IMR-90 (cell line): ENCODE measurements at regions not wholly inside any gene's neighbourhood (a gene's known extent, or its start where the extent isn't known, plus 50 kb on each side); places are given as distances from the start of the nearest gene placed in this dataset.

ENCODE experiments used
- ATAC-seq: fragments of 200-7000 bp; cut with Tn5 transposase; 2 replicates; pipeline ENCODE4 v1.9.1; 2020; ENCODE audit warnings: low read depth, mild to moderate bottlenecking, moderate library complexity
- BruUV-seq: library from RNA; stranded (reverse); fragments of 400-500 nt; replicated peaks from 2 replicates; lab custom pipeline; 2021; lab: Mats Ljungman, UMichigan
- CTCF ChIA-PET: fragments of 300-600 bp; formaldehyde crosslinking; extraction: SDS; loops from one replicate; lab custom pipeline; 2021; ENCODE audit warnings: antibody characterized with exemption; lab: Yijun Ruan, JAX
- POLR2A ChIA-PET: fragments of 300-600 bp; sonication (Branson Sonifier 250); formaldehyde crosslinking; loops from one replicate; lab custom pipeline; 2022; ENCODE audit warnings: antibody characterized with exemption; ENCODE audit not compliant: unreplicated experiment; lab: Charles Lee
- DNase-seq: peaks from one replicate; pipeline ENCODE4 v3.0.0; 2013
- H2AFZ ChIP-seq: replicated peaks from 2 replicates; pipeline ENCODE3; 2013; ENCODE audit warnings: low read length, mild to moderate bottlenecking; ENCODE audit not compliant: poor library complexity
- H2AK5ac ChIP-seq: 2 replicates; pipeline ENCODE4 v1.6.1; 2013; ENCODE audit warnings: low read depth, low read length, inconsistent platforms
- H2AK9ac ChIP-seq: replicated peaks from 2 replicates; pipeline ENCODE3; 2013; ENCODE audit warnings: mild to moderate bottlenecking, low read depth, low read length, moderate library complexity; ENCODE audit not compliant: poor library complexity
- H2BK120ac ChIP-seq: 2 replicates; pipeline ENCODE4 v1.6.1; 2013; ENCODE audit warnings: low read depth, low read length, inconsistent platforms
- H2BK15ac ChIP-seq: 3 replicates; pipeline ENCODE4 v1.6.1; 2013; ENCODE audit warnings: low read depth, low read length, inconsistent platforms
- H2BK20ac ChIP-seq: 2 replicates; pipeline ENCODE4 v1.6.1; 2013; ENCODE audit warnings: low read depth, mild to moderate bottlenecking, inconsistent platforms, low read length, moderate library complexity
- H2BK5ac ChIP-seq: 2 replicates; pipeline ENCODE4 v1.6.1; 2013; ENCODE audit warnings: mild to moderate bottlenecking, low read depth, low read length, inconsistent platforms; ENCODE audit not compliant: poor library complexity, severe bottlenecking
- H3K14ac ChIP-seq: replicated peaks from 2 replicates; pipeline ENCODE4 v1.6.1; 2013; ENCODE audit warnings: low read depth, low read length, inconsistent platforms
- H3K18ac ChIP-seq: 2 replicates; pipeline ENCODE4 v1.6.1; 2013; ENCODE audit warnings: low read depth, low read length, control low read depth
- H3K23ac ChIP-seq: 2 replicates; pipeline ENCODE4 v1.6.1; 2013; ENCODE audit warnings: low read depth, low read length, inconsistent platforms
- H3K27ac ChIP-seq: 2 replicates; pipeline ENCODE4 v1.5.1; 2013; ENCODE audit warnings: mild to moderate bottlenecking, control low read depth, low read length; ENCODE audit not compliant: insufficient read depth
- H3K27me3 ChIP-seq: 2 replicates; pipeline ENCODE4 v1.6.1; 2013; ENCODE audit warnings: low read length; ENCODE audit not compliant: control insufficient read depth, insufficient read depth
- H3K36me3 ChIP-seq: 2 replicates; pipeline ENCODE4 v1.6.1; 2013; ENCODE audit warnings: low read length, mixed read lengths; ENCODE audit not compliant: control insufficient read depth, insufficient read depth
- H3K4ac ChIP-seq: 2 replicates; pipeline ENCODE4 v1.6.1; 2013; ENCODE audit warnings: low read depth, low read length, inconsistent platforms
- H3K4me1 ChIP-seq: 2 replicates; pipeline ENCODE4 v1.6.1; 2013; ENCODE audit warnings: low read length, mixed read lengths; ENCODE audit not compliant: control insufficient read depth, insufficient read depth
- H3K4me2 ChIP-seq: 2 replicates; pipeline ENCODE4 v1.6.1; 2013; ENCODE audit warnings: low read depth, mild to moderate bottlenecking, control low read depth, low read length, moderate library complexity
- H3K4me3 ChIP-seq: 2 replicates; pipeline ENCODE4 v1.5.1; 2013; ENCODE audit warnings: low read depth, mild to moderate bottlenecking, control low read depth, low read length, moderate library complexity; ENCODE audit not compliant: insufficient read depth
- H3K56ac ChIP-seq: 2 replicates; pipeline ENCODE4 v1.6.1; 2013; ENCODE audit warnings: low read length, inconsistent platforms; ENCODE audit not compliant: insufficient read depth; ENCODE audit errors: extremely low read depth
- H3K79me1 ChIP-seq, 2 experiments: 2 replicates each; pipeline ENCODE4 v1.6.1; 2013; ENCODE audit warnings: low read length in 2 of 2, inconsistent platforms in 1 of 2, low read depth in 1 of 2
- H3K9ac ChIP-seq: 2 replicates; pipeline ENCODE4 v1.6.1; 2013; ENCODE audit warnings: low read depth, low read length, control low read depth
- H3K9me1 ChIP-seq: 2 replicates; pipeline ENCODE4 v1.6.1; 2013; ENCODE audit warnings: low read length, inconsistent platforms; ENCODE audit not compliant: insufficient read depth
- H3K9me3 ChIP-seq: 2 replicates; pipeline ENCODE4 v1.6.1; 2013; ENCODE audit warnings: low read length; ENCODE audit not compliant: control insufficient read depth, insufficient read depth
- H4K20me1 ChIP-seq: 2 replicates; pipeline ENCODE4 v1.6.1; 2013; ENCODE audit warnings: low read length, inconsistent platforms; ENCODE audit not compliant: insufficient read depth
- H4K5ac ChIP-seq: 2 replicates; pipeline ENCODE4 v1.6.1; 2013; ENCODE audit warnings: mild to moderate bottlenecking, low read depth, low read length, control low read depth
- H4K8ac ChIP-seq, 2 experiments: 2 replicates each; pipeline ENCODE4 v1.6.1; 2013; ENCODE audit warnings: low read depth in 2 of 2, low read length in 2 of 2, control low read depth in 1 of 2, inconsistent platforms in 1 of 2
- H4K91ac ChIP-seq: 2 replicates; pipeline ENCODE4 v1.6.1; 2013; ENCODE audit warnings: low read depth, low read length, inconsistent platforms; ENCODE audit not compliant: insufficient read depth
- BHLHE40 ChIP-seq: fragments of 150-350 bp; IDR thresholded peaks from 2 replicates; pipeline ENCODE4 v1.6.1; 2016; ENCODE audit warnings: mild to moderate bottlenecking, low read depth, low read length
- CEBPB ChIP-seq: IDR thresholded peaks from 2 replicates; pipeline ENCODE4 v1.6.1; 2012; ENCODE audit warnings: low read depth, low read length, improper control_type of control experiment
- CHD1 ChIP-seq: IDR thresholded peaks from 2 replicates; pipeline ENCODE4 v1.6.1; 2012; ENCODE audit warnings: low read depth, low read length, improper control_type of control experiment
- FOS ChIP-seq: fragments of 150-350 bp; IDR thresholded peaks from 2 replicates; pipeline ENCODE4 v1.6.1; 2016; ENCODE audit warnings: low read depth, low read length
- MAFK ChIP-seq: IDR thresholded peaks from 2 replicates; pipeline ENCODE4 v1.6.1; 2012; ENCODE audit warnings: low read depth, low read length, improper control_type of control experiment
- MAZ ChIP-seq: IDR thresholded peaks from 2 replicates; pipeline ENCODE4 v1.6.1; 2012; ENCODE audit warnings: low read depth, mild to moderate bottlenecking, low read length, improper control_type of control experiment, moderate library complexity, borderline replicate concordance
- MXI1 ChIP-seq: IDR thresholded peaks from 2 replicates; pipeline ENCODE4 v1.6.1; 2012; ENCODE audit warnings: low read depth, mild to moderate bottlenecking, low read length, moderate library complexity, borderline replicate concordance
- NFE2L2 ChIP-seq: fragments of 150-350 bp; IDR thresholded peaks from 2 replicates; pipeline ENCODE4 v1.6.1; 2016; ENCODE audit warnings: low read depth, mild to moderate bottlenecking, low read length
- POLR2A ChIP-seq: IDR thresholded peaks from 2 replicates; pipeline ENCODE4 v1.6.1; 2012; ENCODE audit warnings: mild to moderate bottlenecking, low read depth, low read length
- RAD21 ChIP-seq: IDR thresholded peaks from 2 replicates; pipeline ENCODE4 v1.6.1; 2012; ENCODE audit warnings: low read length, improper control_type of control experiment
- RCOR1 ChIP-seq: IDR thresholded peaks from 2 replicates; pipeline ENCODE4 v1.6.1; 2012; ENCODE audit warnings: mild to moderate bottlenecking, low read length, improper control_type of control experiment; ENCODE audit not compliant: insufficient replicate concordance
- RFX5 ChIP-seq: IDR thresholded peaks from 2 replicates; pipeline ENCODE4 v1.8.0; 2012; ENCODE audit warnings: low read depth, mild to moderate bottlenecking, low read length, moderate library complexity
- SMC3 ChIP-seq: fragments of 150-350 bp; IDR thresholded peaks from 2 replicates; pipeline ENCODE4 v1.6.1; 2016; ENCODE audit warnings: low read depth, mild to moderate bottlenecking, antibody characterized with exemption, low read length, moderate library complexity
- WGBS, 2 experiments: methylation state at CpG; one replicate each; pipeline versions ENCODE4 v1.1.5 to v1.1.7; 2013; ENCODE audit warnings: missing lambda C conversion rate in 2 of 2; ENCODE audit not compliant: insufficient read length in 1 of 2; ENCODE audit errors: extremely low coverage in 2 of 2; 5-methylcytosine and 5-hydroxymethylcytosine counted together
- dilution Hi-C: fragments of 300-500 bp; cut with HindIII; formaldehyde crosslinking; loops from one replicate; pipeline ENCODE4 v1.14.3; 2018; ENCODE audit warnings: low sequenced_read_pairs; ENCODE audit not compliant: unreplicated experiment
- in situ Hi-C: fragments of 300-500 bp; cut with MboI; formaldehyde crosslinking; loops from 3 replicates; pipeline ENCODE4 v1.14.3; 2019; ENCODE audit warnings: low sequenced_read_pairs, inconsistent platforms, mixed read lengths
- intact Hi-C: fragments of 100-400 bp; cut with micrococcal nuclease; formaldehyde crosslinking; loops from 2 replicates; pipeline ENCODE4 v1.10.0; 2022
- TF ChIP-seq, protein P1 (sequence below): fragments of 150-350 bp; IDR thresholded peaks from 2 replicates; pipeline ENCODE4 v1.6.1; 2017; ENCODE audit warnings: mild to moderate bottlenecking, antibody characterized with exemption, low read length, low read depth
- TF ChIP-seq, protein P2 (sequence below): fragments of 150-350 bp; IDR thresholded peaks from 2 replicates; pipeline ENCODE4 v1.6.1; 2016; ENCODE audit warnings: low read depth, mild to moderate bottlenecking, low read length, moderate library complexity, borderline replicate concordance
- TF ChIP-seq, protein P3 (sequence below): conservative IDR thresholded peaks from 2 replicates; pipeline ENCODE4 v1.5.1; 2012; ENCODE audit warnings: mild to moderate bottlenecking, low read depth, low read length, improper control_type of control experiment

DNA sequence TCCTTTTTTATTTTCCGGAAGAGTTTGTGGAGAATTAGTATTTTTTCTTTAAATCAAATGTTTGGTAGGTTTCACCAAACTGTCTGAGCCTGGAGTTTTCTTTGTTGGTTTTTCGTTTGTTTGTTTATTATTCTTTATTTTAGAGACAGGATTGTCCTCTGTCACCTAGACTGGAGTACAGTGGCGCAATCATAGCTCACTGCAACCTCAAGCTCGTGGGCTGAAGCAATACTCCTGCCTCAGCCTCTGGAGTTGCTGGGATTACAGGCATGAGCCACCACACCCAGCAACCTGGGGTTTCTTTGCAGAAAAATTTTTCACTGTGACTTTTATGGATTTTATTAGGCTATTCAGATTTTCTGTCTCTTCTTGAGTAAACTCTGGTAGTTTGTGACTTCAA lies 120.2 kb upstream of the LOC128125822 start:
- Histone ChIP-seq H3K4ac (no peak overlapping the region), H3K23ac (no peak overlapping the region), H3K14ac (no peak overlapping the region), H3K9ac (no peak overlapping the region), H3K27ac (no peak overlapping the region), H2BK120ac (no peak overlapping the region), H3K4me3 (no peak overlapping the region), H2BK5ac (no peak overlapping the region), H3K4me2 (no peak overlapping the region), H2AK9ac (no peak overlapping the region), H4K8ac (no peak overlapping the region), H4K20me1 (no peaks in the 10 kb centered on the region), H2AK5ac (no peak overlapping the region), H2BK20ac (no peak overlapping the region), H3K4me1 (no peaks in the 10 kb centered on the region), H3K18ac (no peak overlapping the region), H4K5ac (no peak overlapping the region), H3K9me3 (no peaks in the 10 kb centered on the region), H4K91ac (no peak overlapping the region), H3K36me3 (no peaks in the 10 kb centered on the region), H3K9me1 (no peaks in the 10 kb centered on the region), H3K56ac (no peak overlapping the region), H3K27me3 (no peaks in the 10 kb centered on the region), H2AFZ (no peak overlapping the region), H3K79me1 (no peaks in the 10 kb centered on the region), H2BK15ac (no peak overlapping the region)
- WGBS, 2 experiments = no CpG with 5 or more reads among the region's 4 CpGs
- CTCF ChIA-PET = no interaction called here
- no TSS peak for BruUV-seq
- dilution Hi-C loops = no loop called here
- intact Hi-C loops = loop anchor here (10.0 kb wide), 1 partner anchor 123 kb away; the partner anchor contains the start of genes LOC128125822 and PTP4A1
- TF ChIP-seq, protein P1, sequence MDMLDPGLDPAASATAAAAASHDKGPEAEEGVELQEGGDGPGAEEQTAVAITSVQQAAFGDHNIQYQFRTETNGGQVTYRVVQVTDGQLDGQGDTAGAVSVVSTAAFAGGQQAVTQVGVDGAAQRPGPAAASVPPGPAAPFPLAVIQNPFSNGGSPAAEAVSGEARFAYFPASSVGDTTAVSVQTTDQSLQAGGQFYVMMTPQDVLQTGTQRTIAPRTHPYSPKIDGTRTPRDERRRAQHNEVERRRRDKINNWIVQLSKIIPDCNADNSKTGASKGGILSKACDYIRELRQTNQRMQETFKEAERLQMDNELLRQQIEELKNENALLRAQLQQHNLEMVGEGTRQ = no peak
- no peak for TF ChIP-seq CHD1
- no peak for TF ChIP-seq MXI1
- TF ChIP-seq SMC3 = no peak
- no peak for TF ChIP-seq RCOR1
- TF ChIP-seq, protein P2, sequence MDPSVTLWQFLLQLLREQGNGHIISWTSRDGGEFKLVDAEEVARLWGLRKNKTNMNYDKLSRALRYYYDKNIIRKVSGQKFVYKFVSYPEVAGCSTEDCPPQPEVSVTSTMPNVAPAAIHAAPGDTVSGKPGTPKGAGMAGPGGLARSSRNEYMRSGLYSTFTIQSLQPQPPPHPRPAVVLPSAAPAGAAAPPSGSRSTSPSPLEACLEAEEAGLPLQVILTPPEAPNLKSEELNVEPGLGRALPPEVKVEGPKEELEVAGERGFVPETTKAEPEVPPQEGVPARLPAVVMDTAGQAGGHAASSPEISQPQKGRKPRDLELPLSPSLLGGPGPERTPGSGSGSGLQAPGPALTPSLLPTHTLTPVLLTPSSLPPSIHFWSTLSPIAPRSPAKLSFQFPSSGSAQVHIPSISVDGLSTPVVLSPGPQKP = no peak
- no peak for TF ChIP-seq RAD21
- TF ChIP-seq, protein P3, sequence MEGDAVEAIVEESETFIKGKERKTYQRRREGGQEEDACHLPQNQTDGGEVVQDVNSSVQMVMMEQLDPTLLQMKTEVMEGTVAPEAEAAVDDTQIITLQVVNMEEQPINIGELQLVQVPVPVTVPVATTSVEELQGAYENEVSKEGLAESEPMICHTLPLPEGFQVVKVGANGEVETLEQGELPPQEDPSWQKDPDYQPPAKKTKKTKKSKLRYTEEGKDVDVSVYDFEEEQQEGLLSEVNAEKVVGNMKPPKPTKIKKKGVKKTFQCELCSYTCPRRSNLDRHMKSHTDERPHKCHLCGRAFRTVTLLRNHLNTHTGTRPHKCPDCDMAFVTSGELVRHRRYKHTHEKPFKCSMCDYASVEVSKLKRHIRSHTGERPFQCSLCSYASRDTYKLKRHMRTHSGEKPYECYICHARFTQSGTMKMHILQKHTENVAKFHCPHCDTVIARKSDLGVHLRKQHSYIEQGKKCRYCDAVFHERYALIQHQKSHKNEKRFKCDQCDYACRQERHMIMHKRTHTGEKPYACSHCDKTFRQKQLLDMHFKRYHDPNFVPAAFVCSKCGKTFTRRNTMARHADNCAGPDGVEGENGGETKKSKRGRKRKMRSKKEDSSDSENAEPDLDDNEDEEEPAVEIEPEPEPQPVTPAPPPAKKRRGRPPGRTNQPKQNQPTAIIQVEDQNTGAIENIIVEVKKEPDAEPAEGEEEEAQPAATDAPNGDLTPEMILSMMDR = no peak
- TF ChIP-seq NFE2L2 = no peak
- TF ChIP-seq CEBPB = no peak
- no peak for TF ChIP-seq RFX5
- no peak for TF ChIP-seq BHLHE40
- TF ChIP-seq POLR2A = no peak
- TF ChIP-seq FOS = no peak
- no peak for TF ChIP-seq MAFK
- no peak for TF ChIP-seq MAZ
- in situ Hi-C loops = no loop called here
- no peak for DNase-seq
- POLR2A ChIA-PET = no interaction called here
- no peak for ATAC-seq
